CD14-positive monocyte (primary cell): ENCODE measurements at regions not wholly inside any gene's neighbourhood (a gene's known extent, or its start where the extent isn't known, plus 50 kb on each side); places are given as distances from the start of the nearest gene placed in this dataset.

ENCODE experiments used
- DNase-seq, 3 donors: peaks; one replicate each; pipeline ENCODE4 v3.0.0-alpha.2; 2011 to 2022
- H2AFZ ChIP-seq: 2 replicates; pipeline ENCODE4 v1.6.0; 2012; ENCODE audit warnings: mild to moderate bottlenecking, low read depth, low read length, inconsistent platforms; ENCODE audit not compliant: insufficient read depth, poor library complexity, severe bottlenecking
- H3K27ac ChIP-seq, 2 donors: 1 replicate in 1 of 2; 2 replicates in 1 of 2; pipeline ENCODE4 v1.5.1; 2012 to 2013; ENCODE audit warnings: low read length in 2 of 2, control low read depth in 1 of 2, inconsistent platforms in 1 of 2, low read depth in 1 of 2, mild to moderate bottlenecking in 1 of 2
- H3K27me3 ChIP-seq, 2 donors: one replicate each; pipeline versions ENCODE4 v1.6.0 to v1.6.1; 2011 to 2013; ENCODE audit warnings: low read length in 2 of 2; ENCODE audit not compliant: control insufficient read depth in 2 of 2, insufficient read depth in 2 of 2
- H3K36me3 ChIP-seq, 2 donors: replicated peaks in 1 of 2; 1 replicate in 1 of 2; 2 replicates in 1 of 2; pipeline versions ENCODE4 v1.5.1 to v1.6.1; 2012 to 2013; ENCODE audit warnings: low read length in 2 of 2, control low read depth in 1 of 2, inconsistent platforms in 1 of 2, mild to moderate bottlenecking in 1 of 2; ENCODE audit not compliant: insufficient read depth in 2 of 2, control insufficient read depth in 1 of 2
- H3K4me1 ChIP-seq, 2 donors: 1 replicate in 1 of 2; 2 replicates in 1 of 2; pipeline versions ENCODE4 v1.5.1 to v1.6.1; 2012 to 2013; ENCODE audit warnings: low read length in 2 of 2, control low read depth in 1 of 2, inconsistent platforms in 1 of 2, mild to moderate bottlenecking in 1 of 2, moderate library complexity in 1 of 2; ENCODE audit not compliant: insufficient read depth in 2 of 2, control insufficient read depth in 1 of 2
- H3K4me2 ChIP-seq: replicated peaks from 2 replicates; pipeline ENCODE3; 2012; ENCODE audit warnings: low read length, moderate library complexity, mild to moderate bottlenecking; ENCODE audit not compliant: poor library complexity, severe bottlenecking; ENCODE audit errors: extremely low read depth
- H3K4me3 ChIP-seq, 3 experiments: fragments of 200-600 bp in 1 of 3; sonication (generic) in 1 of 3; replicated peaks in 1 of 3; 1 replicate in 2 of 3; 2 replicates in 1 of 3; pipeline ENCODE4 v1.5.1; 2011 to 2013; ENCODE audit warnings: low read length in 3 of 3, mild to moderate bottlenecking in 3 of 3, control low read depth in 2 of 3, low read depth in 2 of 3, inconsistent platforms in 1 of 3, moderate library complexity in 1 of 3
- H3K79me2 ChIP-seq: 2 replicates; pipeline ENCODE4 v1.6.0; 2012; ENCODE audit warnings: mild to moderate bottlenecking, control low read depth, inconsistent platforms, low read length, moderate library complexity; ENCODE audit not compliant: insufficient read depth
- H3K9ac ChIP-seq: 2 replicates; pipeline ENCODE4 v1.6.0; 2017; ENCODE audit warnings: low read length, mild to moderate bottlenecking; ENCODE audit not compliant: insufficient read depth, poor library complexity, severe bottlenecking
- H3K9me3 ChIP-seq, 2 donors: replicated peaks in 1 of 2; 1 replicate in 1 of 2; 2 replicates in 1 of 2; pipeline versions ENCODE4 v1.5.1 to v1.6.1; 2012 to 2013; ENCODE audit warnings: low read length in 2 of 2, control low read depth in 1 of 2; ENCODE audit not compliant: control insufficient read depth in 1 of 2, insufficient read depth in 1 of 2
- H4K20me1 ChIP-seq: 2 replicates; pipeline ENCODE4 v1.6.0; 2012; ENCODE audit warnings: mild to moderate bottlenecking, low read length, control low read depth, moderate library complexity; ENCODE audit not compliant: insufficient read depth
- H3K27ac Mint-ChIP-seq, 7 donors: one replicate each; pipeline ENCODE4 v1.8.0; 2020; ENCODE audit warnings: mild to moderate bottlenecking in 7 of 7, mixed read lengths in 7 of 7, moderate library complexity in 6 of 7, inconsistent platforms in 2 of 7
- H3K27me3 Mint-ChIP-seq, 3 donors: one replicate each; pipeline ENCODE4 v1.8.0; 2021 to 2022; ENCODE audit warnings: low read depth in 3 of 3, mild to moderate bottlenecking in 3 of 3, mixed read lengths in 3 of 3, moderate library complexity in 3 of 3, inconsistent platforms in 1 of 3
- H3K36me3 Mint-ChIP-seq, 2 donors: one replicate each; pipeline ENCODE4 v1.8.0; 2020; ENCODE audit warnings: mixed read lengths in 2 of 2, inconsistent platforms in 1 of 2, mild to moderate bottlenecking in 1 of 2
- H3K4me1 Mint-ChIP-seq: one replicate; pipeline ENCODE4 v1.8.0; 2020; ENCODE audit warnings: mild to moderate bottlenecking, mixed read lengths
- H3K4me3 Mint-ChIP-seq, 2 donors: one replicate each; pipeline ENCODE4 v1.8.0; 2020; ENCODE audit warnings: mild to moderate bottlenecking in 2 of 2, mixed read lengths in 2 of 2, moderate library complexity in 1 of 2
- H3K9me3 Mint-ChIP-seq, 7 donors: one replicate each; pipeline ENCODE4 v1.8.0; 2020 to 2022; ENCODE audit warnings: mixed read lengths in 7 of 7, mild to moderate bottlenecking in 6 of 7, moderate library complexity in 6 of 7, inconsistent platforms in 2 of 7
- WGBS: methylation state at CpG from one replicate; pipeline ENCODE4 v1.1.5; 2013; ENCODE audit warnings: missing lambda C conversion rate; ENCODE audit not compliant: insufficient coverage; 5-methylcytosine and 5-hydroxymethylcytosine counted together
- intact Hi-C, 2 donors: fragments of 100-400 bp; cut with micrococcal nuclease; formaldehyde crosslinking; loops; one replicate each; pipeline versions ENCODE4 v1.15.0 to v1.15.1; 2023
- TF ChIP-seq, protein P1 (sequence below): fragments of 200-600 bp; IDR thresholded peaks from one replicate; pipeline ENCODE4 v1.8.0; 2022; ENCODE audit warnings: antibody characterized with exemption, mild to moderate bottlenecking

DNA sequence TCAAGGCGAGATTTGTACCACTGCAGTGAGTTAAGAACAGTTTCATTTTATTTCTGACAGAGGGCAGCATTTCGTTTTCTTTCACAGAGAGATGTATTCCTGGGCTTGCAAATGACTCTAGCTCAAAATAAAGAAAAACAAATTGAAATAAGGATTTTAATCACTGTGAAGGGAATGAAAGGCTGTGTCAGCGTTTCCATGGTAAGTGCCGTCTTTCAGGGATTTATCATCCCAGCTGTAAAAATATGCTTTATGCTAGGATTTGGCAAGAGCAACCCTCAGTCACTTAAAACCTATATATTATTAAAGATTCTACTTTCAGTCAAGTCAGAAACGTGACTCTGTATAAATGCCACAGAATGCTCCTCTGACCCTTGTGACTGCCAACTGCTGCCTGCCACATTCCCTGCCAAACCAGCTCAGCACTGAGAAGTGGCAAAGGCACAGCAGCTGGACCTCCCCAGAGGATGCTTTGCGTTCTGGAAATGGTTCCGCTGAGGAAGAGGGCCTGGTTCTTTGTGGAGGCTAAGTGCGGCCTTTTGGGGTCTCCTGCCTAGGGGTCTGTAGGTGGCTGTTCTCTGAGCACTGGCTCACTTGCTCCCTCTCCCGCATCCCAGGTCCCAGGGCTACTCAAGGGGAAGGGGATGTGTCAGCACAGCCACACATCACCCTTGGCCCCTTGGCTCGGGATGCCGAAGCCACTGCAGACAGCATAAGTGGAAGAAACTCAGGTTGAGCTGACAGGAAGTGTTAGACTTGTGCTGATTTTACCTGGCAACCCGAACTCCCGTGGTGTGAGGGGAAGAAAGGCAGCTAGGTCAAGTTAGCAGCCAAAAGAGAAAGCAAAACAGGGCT, 56.6 kb upstream of the POMGNT2 start:
- H4K20me1 ChIP-seq = no peaks in the 10 kb centered on the region
- H3K4me3 Mint-ChIP-seq = peak overlapping the region; percentile 26 to 34
- H3K9ac ChIP-seq = no peak overlapping the region
- H2AFZ ChIP-seq = peak overlapping the region; percentile 30
- H3K9me3 Mint-ChIP-seq = peaks cover 6 to 18% (median 14%) of the 10 kb centered on the region in 7 donors
- H3K27me3 Mint-ChIP-seq = peaks cover 4 to 5% (median 5%) of the 10 kb centered on the region in 3 donors
- TF ChIP-seq, protein P1, sequence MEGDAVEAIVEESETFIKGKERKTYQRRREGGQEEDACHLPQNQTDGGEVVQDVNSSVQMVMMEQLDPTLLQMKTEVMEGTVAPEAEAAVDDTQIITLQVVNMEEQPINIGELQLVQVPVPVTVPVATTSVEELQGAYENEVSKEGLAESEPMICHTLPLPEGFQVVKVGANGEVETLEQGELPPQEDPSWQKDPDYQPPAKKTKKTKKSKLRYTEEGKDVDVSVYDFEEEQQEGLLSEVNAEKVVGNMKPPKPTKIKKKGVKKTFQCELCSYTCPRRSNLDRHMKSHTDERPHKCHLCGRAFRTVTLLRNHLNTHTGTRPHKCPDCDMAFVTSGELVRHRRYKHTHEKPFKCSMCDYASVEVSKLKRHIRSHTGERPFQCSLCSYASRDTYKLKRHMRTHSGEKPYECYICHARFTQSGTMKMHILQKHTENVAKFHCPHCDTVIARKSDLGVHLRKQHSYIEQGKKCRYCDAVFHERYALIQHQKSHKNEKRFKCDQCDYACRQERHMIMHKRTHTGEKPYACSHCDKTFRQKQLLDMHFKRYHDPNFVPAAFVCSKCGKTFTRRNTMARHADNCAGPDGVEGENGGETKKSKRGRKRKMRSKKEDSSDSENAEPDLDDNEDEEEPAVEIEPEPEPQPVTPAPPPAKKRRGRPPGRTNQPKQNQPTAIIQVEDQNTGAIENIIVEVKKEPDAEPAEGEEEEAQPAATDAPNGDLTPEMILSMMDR = peak; percentile 31
- peaks cover 11% of the 10 kb centered on the region for H3K4me1 Mint-ChIP-seq
- no peaks in the 10 kb centered on the region for H3K79me2 ChIP-seq
- no peaks in the 10 kb centered on the region for H3K36me3 ChIP-seq
- peak overlapping the region in 2 of 7 donors; percentile 57 to 66 for H3K27ac Mint-ChIP-seq
- peaks cover 0 to 5% of the 10 kb centered on the region in 2 donors for H3K36me3 Mint-ChIP-seq
- peaks cover 6 to 7% of the 10 kb centered on the region in 2 donors for H3K9me3 ChIP-seq
- H3K27ac ChIP-seq = no peak overlapping the region
- H3K4me3 ChIP-seq = no peak overlapping the region
- H3K27me3 ChIP-seq = no peaks in the 10 kb centered on the region
- peak; percentile 27 to 44 (median 34) for DNase-seq
- intact Hi-C loops = no loop called here
- 40% methylated on average over 5 of the region's 13 CpGs for WGBS
- H3K4me2 ChIP-seq = no peak overlapping the region
- H3K4me1 ChIP-seq = no peaks in the 10 kb centered on the region

DNA sequence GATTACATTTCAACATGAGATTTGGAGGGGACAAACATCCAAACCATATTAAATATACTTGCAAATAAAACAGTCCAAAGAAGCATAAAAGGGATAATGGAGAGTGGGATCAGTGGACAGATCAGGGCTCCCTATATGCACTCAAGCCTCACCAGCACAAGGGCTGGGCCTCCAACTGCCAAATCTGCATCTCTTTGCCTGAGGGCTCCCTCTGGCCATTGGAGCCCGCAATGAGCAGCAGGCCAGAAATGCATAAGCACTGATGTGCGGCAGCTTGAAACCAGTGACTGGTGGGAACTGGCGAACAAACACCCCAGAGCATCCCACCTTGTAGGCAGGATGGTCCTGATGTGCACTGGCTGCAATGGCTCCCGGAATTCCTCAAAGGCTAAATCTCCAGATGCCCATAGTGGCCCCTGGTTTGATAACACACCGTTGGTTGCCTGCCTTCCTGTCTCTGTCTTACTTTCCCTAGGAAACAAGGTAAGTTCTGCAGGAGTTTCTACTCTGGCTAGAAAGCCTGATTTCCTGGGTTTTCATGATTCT, 55.9 kb upstream of the POMGNT2 start:
- Histone ChIP-seq H3K9ac (no peak overlapping the region), H3K4me3 (no peak overlapping the region), H3K4me2 (no peak overlapping the region), H2AFZ (no peak overlapping the region), H3K9me3 (peaks cover 3 to 4% of the 10 kb centered on the region in 2 donors), H3K4me1 (no peaks in the 10 kb centered on the region), H4K20me1 (no peaks in the 10 kb centered on the region), H3K27ac (no peak overlapping the region), H3K27me3 (no peaks in the 10 kb centered on the region), H3K79me2 (no peaks in the 10 kb centered on the region), H3K36me3 (no peaks in the 10 kb centered on the region)
- peaks cover 4 to 13% (median 9%) of the 10 kb centered on the region in 7 donors for H3K9me3 Mint-ChIP-seq
- peaks cover 11% of the 10 kb centered on the region for H3K4me1 Mint-ChIP-seq
- peaks cover 4 to 6% (median 5%) of the 10 kb centered on the region in 3 donors for H3K27me3 Mint-ChIP-seq
- intact Hi-C loops = no loop called here
- TF ChIP-seq, protein P1 = peak; percentile 58
- peaks cover 0 to 5% of the 10 kb centered on the region in 2 donors for H3K36me3 Mint-ChIP-seq
- H3K4me3 Mint-ChIP-seq = no peak overlapping the region
- DNase-seq = no peak
- H3K27ac Mint-ChIP-seq = no peak overlapping the region
- 69% methylated on average over 5 of the region's 5 CpGs for WGBS
